ENCODE measurements at regions not wholly inside any gene's neighbourhood (a gene's known extent, or its start where the extent isn't known, plus 50 kb on each side); places are given as distances from the start of the nearest gene placed in this dataset.

DNA sequence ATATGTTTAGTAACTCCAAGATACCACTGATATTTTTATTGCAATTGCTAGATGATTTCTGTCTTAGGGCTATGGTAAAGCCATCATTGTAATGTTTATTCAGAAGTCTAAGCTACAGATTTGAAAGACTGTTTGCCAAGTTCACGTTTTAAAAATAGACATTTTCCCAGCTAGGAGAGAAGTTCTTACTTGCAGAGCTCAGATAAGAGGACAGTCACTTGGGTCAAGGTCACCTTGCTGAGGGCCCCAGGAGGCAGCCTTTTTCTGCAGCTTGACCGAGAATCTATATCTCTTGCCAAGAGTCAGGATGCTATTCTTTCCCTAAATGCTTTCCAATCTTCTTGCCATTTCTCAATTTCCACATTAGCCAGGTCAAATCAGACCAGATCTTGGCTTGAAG, 1011.2 kb downstream of the KCNMA1 start:
- WGBS = 53% methylated on average over 2 of the region's 2 CpGs
- Histone ChIP-seq H3K36me3 (ENCODE audit: control insufficient read depth in 4 of 4, insufficient read depth in 3 of 4, low read depth in 1 of 4, low read length in 3 of 4) (no peaks in the 10 kb centered on the region), H3K27ac (ENCODE audit: low read depth in 1 of 2, low read length in 2 of 2) (no peak overlapping the region), H3K4me3 (ENCODE audit: low read depth in 1 of 3, low read length in 3 of 3) (no peak overlapping the region), H3K9ac (ENCODE audit: low read depth in 1 of 2, low read length in 2 of 2) (no peak overlapping the region), H3K4me1 (ENCODE audit: control insufficient read depth in 4 of 4, insufficient read depth in 4 of 4, low read length in 3 of 4) (no peaks in the 10 kb centered on the region), H3K9me3 (ENCODE audit: control insufficient read depth in 4 of 4, low read length in 3 of 4) (no peaks in the 10 kb centered on the region), H3K27me3 (ENCODE audit: control insufficient read depth in 4 of 4, insufficient read depth in 4 of 4, low read length in 3 of 4) (peaks cover 0 to 4% (median 0%) of the 10 kb centered on the region in 4 donors)
- TF ChIP-seq RAD21 (IDR thresholded peaks at IDR 0.05) (no peak), HNF4G (IDR thresholded peaks at IDR 0.05) (no peak)
- DNase-seq (ENCODE audit: low spot score) = no peak

DNA sequence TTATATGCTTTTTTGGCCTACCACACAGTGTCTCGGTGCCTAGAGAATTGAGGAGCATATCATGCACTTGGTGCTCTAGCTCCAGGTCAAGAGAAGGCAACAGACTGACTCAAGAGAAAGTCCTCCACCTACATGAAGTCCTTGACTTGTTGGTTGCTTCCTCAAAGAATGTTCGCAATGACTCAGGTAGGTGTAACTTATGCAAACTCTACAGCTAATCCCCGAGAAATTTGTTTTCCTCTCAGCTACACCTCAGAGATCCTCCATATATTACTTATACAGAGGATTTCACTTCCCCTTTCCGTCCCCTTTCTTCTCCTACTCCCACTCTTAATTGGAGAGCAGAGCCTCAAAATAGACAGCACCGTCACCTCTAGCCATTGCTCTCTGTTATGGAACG, 1013.1 kb downstream of the KCNMA1 start:
- no peak for TF ChIP-seq RAD21 (IDR thresholded peaks at IDR 0.05)
- H3K9ac ChIP-seq (ENCODE audit: low read depth in 1 of 2, low read length in 2 of 2) = no peak overlapping the region
- no peaks in the 10 kb centered on the region for H3K4me1 ChIP-seq (ENCODE audit: control insufficient read depth in 4 of 4, insufficient read depth in 4 of 4, low read length in 3 of 4)
- H3K27me3 ChIP-seq (ENCODE audit: control insufficient read depth in 4 of 4, insufficient read depth in 4 of 4, low read length in 3 of 4) = peaks cover 0 to 4% (median 0%) of the 10 kb centered on the region in 4 donors
- H3K4me3 ChIP-seq (ENCODE audit: low read depth in 1 of 3, low read length in 3 of 3) = no peak overlapping the region
- H3K9me3 ChIP-seq (ENCODE audit: control insufficient read depth in 4 of 4, low read length in 3 of 4) = no peaks in the 10 kb centered on the region
- 90% methylated on average over 6 of the region's 6 CpGs for WGBS
- no peak for DNase-seq (ENCODE audit: low spot score)
- no peaks in the 10 kb centered on the region for H3K36me3 ChIP-seq (ENCODE audit: control insufficient read depth in 4 of 4, insufficient read depth in 3 of 4, low read depth in 1 of 4, low read length in 3 of 4)
- H3K27ac ChIP-seq (ENCODE audit: low read depth in 1 of 2, low read length in 2 of 2) = no peak overlapping the region

DNA sequence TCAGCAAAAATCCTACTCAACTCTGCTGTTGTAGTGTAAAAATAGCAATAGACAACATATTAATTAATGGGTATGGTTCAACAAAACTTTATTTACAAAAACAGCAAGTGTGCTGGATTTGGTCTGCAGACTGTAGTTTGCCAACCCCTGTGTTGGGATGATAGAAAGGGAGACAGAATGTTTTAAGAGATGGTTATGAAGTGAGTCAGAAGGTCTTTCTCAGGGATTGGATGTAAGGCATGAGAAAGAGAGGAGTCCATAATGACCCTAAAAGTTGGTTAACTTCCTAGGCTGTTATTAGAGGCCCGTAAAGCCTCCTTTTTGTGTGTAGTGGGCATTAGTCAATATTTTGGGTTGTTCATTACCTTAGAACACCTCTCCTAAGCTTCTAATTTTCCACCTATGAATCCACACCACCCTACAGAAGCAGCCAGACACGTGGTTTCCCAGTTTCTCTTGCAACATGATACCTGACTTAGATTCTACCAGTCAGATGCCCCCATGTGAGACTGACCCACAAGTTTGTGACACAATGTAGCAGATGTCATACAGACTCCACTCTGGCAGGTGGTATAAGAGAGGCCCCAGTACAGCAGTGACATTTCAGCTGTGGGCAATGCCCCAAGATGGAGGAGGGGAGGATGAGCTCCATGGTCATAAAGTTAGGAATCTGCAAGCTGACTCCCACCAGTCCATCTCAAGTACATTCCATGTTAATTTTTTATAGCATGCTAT, 1015.6 kb downstream of the KCNMA1 start:
- H3K27ac ChIP-seq (ENCODE audit: low read depth in 1 of 2, low read length in 2 of 2) = no peak overlapping the region
- 58% methylated on average over 2 of the region's 2 CpGs for WGBS
- H3K4me3 ChIP-seq (ENCODE audit: low read depth in 1 of 3, low read length in 3 of 3) = no peak overlapping the region
- H3K9ac ChIP-seq (ENCODE audit: low read depth in 1 of 2, low read length in 2 of 2) = no peak overlapping the region
- H3K36me3 ChIP-seq (ENCODE audit: control insufficient read depth in 4 of 4, insufficient read depth in 3 of 4, low read depth in 1 of 4, low read length in 3 of 4) = no peaks in the 10 kb centered on the region
- DNase-seq (ENCODE audit: low spot score) = no peak
- no peaks in the 10 kb centered on the region for H3K4me1 ChIP-seq (ENCODE audit: control insufficient read depth in 4 of 4, insufficient read depth in 4 of 4, low read length in 3 of 4)
- TF ChIP-seq HNF4G (IDR thresholded peaks at IDR 0.05) = no peak
- no peak for TF ChIP-seq NR2F2 (IDR thresholded peaks at IDR 0.05)
- no peak for TF ChIP-seq JUND (IDR thresholded peaks at IDR 0.05)
- no peak for TF ChIP-seq HNF4A (conservative IDR thresholded peaks at IDR 0.05)
- TF ChIP-seq SP1 (IDR thresholded peaks at IDR 0.05) = no peak
- TF ChIP-seq, protein P1, sequence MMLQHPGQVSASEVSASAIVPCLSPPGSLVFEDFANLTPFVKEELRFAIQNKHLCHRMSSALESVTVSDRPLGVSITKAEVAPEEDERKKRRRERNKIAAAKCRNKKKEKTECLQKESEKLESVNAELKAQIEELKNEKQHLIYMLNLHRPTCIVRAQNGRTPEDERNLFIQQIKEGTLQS (IDR thresholded peaks at IDR 0.05) = no peak
- TF ChIP-seq, protein P2, sequence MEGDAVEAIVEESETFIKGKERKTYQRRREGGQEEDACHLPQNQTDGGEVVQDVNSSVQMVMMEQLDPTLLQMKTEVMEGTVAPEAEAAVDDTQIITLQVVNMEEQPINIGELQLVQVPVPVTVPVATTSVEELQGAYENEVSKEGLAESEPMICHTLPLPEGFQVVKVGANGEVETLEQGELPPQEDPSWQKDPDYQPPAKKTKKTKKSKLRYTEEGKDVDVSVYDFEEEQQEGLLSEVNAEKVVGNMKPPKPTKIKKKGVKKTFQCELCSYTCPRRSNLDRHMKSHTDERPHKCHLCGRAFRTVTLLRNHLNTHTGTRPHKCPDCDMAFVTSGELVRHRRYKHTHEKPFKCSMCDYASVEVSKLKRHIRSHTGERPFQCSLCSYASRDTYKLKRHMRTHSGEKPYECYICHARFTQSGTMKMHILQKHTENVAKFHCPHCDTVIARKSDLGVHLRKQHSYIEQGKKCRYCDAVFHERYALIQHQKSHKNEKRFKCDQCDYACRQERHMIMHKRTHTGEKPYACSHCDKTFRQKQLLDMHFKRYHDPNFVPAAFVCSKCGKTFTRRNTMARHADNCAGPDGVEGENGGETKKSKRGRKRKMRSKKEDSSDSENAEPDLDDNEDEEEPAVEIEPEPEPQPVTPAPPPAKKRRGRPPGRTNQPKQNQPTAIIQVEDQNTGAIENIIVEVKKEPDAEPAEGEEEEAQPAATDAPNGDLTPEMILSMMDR (IDR thresholded peaks at IDR 0.05; ENCODE audit: low read depth, low read length, missing input control) = no peak
- TF ChIP-seq, protein P3, sequence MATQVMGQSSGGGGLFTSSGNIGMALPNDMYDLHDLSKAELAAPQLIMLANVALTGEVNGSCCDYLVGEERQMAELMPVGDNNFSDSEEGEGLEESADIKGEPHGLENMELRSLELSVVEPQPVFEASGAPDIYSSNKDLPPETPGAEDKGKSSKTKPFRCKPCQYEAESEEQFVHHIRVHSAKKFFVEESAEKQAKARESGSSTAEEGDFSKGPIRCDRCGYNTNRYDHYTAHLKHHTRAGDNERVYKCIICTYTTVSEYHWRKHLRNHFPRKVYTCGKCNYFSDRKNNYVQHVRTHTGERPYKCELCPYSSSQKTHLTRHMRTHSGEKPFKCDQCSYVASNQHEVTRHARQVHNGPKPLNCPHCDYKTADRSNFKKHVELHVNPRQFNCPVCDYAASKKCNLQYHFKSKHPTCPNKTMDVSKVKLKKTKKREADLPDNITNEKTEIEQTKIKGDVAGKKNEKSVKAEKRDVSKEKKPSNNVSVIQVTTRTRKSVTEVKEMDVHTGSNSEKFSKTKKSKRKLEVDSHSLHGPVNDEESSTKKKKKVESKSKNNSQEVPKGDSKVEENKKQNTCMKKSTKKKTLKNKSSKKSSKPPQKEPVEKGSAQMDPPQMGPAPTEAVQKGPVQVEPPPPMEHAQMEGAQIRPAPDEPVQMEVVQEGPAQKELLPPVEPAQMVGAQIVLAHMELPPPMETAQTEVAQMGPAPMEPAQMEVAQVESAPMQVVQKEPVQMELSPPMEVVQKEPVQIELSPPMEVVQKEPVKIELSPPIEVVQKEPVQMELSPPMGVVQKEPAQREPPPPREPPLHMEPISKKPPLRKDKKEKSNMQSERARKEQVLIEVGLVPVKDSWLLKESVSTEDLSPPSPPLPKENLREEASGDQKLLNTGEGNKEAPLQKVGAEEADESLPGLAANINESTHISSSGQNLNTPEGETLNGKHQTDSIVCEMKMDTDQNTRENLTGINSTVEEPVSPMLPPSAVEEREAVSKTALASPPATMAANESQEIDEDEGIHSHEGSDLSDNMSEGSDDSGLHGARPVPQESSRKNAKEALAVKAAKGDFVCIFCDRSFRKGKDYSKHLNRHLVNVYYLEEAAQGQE (IDR thresholded peaks at IDR 0.05) = no peak
- TF ChIP-seq YY1 (IDR thresholded peaks at IDR 0.05) = no peak
- TF ChIP-seq RXRA (IDR thresholded peaks at IDR 0.05) = no peak
- no peak for TF ChIP-seq FOXA1 (IDR thresholded peaks at IDR 0.05)
- TF ChIP-seq RAD21 (IDR thresholded peaks at IDR 0.05) = no peak
- no peak for TF ChIP-seq FOXA2 (IDR thresholded peaks at IDR 0.05)
- TF ChIP-seq, protein P4, sequence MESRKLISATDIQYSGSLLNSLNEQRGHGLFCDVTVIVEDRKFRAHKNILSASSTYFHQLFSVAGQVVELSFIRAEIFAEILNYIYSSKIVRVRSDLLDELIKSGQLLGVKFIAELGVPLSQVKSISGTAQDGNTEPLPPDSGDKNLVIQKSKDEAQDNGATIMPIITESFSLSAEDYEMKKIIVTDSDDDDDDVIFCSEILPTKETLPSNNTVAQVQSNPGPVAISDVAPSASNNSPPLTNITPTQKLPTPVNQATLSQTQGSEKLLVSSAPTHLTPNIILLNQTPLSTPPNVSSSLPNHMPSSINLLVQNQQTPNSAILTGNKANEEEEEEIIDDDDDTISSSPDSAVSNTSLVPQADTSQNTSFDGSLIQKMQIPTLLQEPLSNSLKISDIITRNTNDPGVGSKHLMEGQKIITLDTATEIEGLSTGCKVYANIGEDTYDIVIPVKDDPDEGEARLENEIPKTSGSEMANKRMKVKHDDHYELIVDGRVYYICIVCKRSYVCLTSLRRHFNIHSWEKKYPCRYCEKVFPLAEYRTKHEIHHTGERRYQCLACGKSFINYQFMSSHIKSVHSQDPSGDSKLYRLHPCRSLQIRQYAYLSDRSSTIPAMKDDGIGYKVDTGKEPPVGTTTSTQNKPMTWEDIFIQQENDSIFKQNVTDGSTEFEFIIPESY (IDR thresholded peaks at IDR 0.05) = no peak
- TF ChIP-seq, protein P5, sequence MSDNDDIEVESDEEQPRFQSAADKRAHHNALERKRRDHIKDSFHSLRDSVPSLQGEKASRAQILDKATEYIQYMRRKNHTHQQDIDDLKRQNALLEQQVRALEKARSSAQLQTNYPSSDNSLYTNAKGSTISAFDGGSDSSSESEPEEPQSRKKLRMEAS (IDR thresholded peaks at IDR 0.05) = no peak
- TF ChIP-seq GABPA (IDR thresholded peaks at IDR 0.05 in 1 of 2, conservative IDR thresholded peaks at IDR 0.05 in 1 of 2) = no peak
- TF ChIP-seq EGR1 (IDR thresholded peaks at IDR 0.05; ENCODE audit: low read depth in 2 of 2) = no peak
- no peak for TF ChIP-seq TAF1 (conservative IDR thresholded peaks at IDR 0.05)
- H3K9me3 ChIP-seq (ENCODE audit: control insufficient read depth in 4 of 4, low read length in 3 of 4) = no peaks in the 10 kb centered on the region
- peaks cover 0 to 4% (median 0%) of the 10 kb centered on the region in 4 donors for H3K27me3 ChIP-seq (ENCODE audit: control insufficient read depth in 4 of 4, insufficient read depth in 4 of 4, low read length in 3 of 4)
